NCI-H2029 (cell line): ENCODE measurements at regions not wholly inside any gene's neighbourhood (a gene's known extent, or its start where the extent isn't known, plus 50 kb on each side); places are given as distances from the start of the nearest gene placed in this dataset.

Experiments
- DNase-seq: peaks from one replicate; lab custom pipeline; 2025; lab: John Stamatoyannopoulos, UW

DNA sequence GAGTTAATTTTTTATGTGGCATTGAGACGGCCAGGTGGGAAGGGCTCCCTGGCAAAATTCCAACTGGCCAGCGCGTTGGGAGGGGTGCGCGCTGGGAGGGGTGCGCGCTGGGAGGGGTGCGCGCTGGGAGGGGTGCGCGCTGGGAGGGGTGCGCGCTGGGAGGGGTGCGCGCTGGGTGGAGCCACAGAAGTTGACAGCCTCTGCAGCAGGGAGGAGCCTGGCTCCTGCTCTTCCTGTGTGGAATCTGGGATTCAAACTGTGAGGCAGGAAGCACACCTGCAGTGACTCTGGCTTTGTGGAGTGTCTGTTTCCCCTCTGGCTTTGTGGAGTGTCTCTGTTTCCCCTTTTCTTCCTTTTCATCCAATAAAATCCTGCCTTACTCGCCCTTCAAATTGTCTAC, 147.9 kb upstream of the CBLN2 start:
- peak; percentile 19 for DNase-seq

DNA sequence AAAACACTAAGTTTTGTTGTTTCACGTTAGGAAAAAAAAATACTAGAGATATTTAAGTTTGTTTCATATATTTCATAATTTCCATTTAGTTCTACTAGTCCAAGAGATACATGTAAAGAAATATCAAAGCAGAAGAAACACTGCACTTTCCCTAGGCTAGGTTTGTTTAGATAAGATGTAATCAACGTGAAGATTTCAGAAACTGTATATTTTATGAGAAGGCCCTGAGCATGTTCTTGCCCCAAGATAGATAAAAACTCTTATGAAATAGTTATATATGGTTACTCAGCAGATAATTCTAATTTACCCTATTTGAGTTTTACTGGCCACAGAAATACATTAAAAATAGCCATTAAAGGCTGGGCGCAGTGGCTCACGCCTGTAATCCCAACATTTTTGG, 143.6 kb upstream of the CBLN2 start:
- DNase-seq = no peak

DNA sequence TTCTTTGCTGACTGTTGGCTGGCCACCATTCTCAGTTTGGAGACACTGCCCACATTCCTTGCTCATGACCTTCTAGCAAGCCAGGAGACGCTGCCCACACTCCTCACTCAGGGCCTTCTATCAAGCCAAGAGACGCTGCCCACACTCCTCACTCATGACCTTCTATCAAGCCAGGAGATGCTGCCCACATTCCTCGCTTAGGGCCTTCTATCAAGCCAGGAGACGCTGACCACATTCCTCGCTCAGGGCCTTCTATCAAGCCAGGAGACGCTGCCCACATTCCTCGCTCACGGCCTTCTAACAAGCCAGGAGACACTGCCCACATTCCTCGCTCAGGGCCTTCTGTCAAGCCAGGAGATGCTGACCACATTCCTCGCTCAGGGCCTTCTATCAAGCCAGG, 131.3 kb upstream of the CBLN2 start:
- DNase-seq = no peak

DNA sequence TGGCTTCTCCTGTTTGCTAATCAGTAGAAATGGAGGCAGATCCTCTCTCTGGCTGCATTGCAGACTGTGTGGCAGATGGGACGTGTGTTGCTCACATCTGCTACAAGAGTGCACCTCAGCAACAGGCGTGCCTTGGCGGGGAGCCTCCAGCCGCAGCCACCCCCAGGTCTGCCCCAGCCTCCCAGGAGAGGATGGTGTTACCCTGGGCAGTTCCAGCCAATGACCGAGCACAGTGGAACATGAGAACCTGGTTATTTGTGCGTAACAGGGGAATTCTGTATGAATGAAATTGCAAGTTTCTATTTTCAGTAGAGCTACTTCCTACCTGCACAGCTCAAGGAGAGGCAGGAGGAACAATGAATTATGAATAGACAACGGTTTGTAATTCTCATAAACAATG, 130.6 kb upstream of the CBLN2 start:
- no peak for DNase-seq

DNA sequence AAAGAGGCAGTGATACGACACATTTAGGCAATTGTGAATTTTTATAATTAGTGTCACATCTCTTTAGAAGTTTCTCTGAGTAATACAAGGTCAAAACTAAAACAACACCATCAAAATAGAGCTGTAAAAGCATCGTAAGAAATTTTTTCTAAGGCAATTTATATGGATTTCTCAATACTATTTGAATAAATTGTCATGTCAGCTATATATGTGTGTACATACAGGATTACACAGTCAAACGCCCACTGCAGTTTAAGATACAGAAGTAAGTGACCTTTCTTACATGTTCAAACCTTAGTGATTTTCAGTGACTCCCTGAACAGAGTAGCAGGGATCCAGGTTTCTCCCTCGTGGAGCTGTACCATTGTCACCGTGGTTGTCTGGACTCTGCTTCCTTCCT, 129.1 kb upstream of the CBLN2 start:
- no peak for DNase-seq

DNA sequence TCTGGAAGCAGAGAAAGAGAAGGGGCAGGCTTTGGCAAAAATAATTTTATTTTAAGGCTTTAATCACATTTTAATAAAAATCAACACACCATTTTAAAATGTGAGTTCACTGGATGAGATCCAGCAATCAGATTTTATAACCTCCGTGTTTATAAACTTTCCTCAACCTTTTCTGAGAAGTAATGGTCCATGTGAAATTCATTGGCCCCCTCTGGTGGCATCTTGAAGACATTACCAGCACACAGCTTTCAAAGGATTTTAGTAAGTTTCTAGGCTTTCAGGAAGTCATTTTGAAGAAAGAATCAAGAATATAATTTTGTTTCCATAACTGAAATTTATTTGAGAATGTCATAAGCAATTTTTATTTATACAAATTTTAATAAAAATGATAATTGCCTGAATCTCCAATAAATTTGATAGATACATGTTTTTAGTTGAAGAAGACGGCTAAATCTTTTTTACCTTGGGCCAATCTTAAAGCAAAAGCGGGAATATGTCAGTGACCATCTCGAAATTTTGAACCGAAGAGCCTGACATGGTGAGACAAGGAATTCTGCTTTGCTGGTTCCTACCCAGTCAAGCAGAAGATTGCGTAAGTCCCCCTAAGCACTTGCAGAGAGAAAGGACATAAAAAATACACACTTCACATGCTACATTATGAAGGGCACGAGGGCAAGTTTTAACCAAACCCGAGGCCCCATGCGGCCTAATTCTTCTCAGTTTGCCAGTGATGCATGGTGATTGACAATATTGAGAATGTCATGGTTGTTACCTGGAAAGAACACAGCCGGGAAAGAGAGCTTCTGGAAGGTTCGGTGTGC, 128.4 kb upstream of the CBLN2 start:
- no peak for DNase-seq

DNA sequence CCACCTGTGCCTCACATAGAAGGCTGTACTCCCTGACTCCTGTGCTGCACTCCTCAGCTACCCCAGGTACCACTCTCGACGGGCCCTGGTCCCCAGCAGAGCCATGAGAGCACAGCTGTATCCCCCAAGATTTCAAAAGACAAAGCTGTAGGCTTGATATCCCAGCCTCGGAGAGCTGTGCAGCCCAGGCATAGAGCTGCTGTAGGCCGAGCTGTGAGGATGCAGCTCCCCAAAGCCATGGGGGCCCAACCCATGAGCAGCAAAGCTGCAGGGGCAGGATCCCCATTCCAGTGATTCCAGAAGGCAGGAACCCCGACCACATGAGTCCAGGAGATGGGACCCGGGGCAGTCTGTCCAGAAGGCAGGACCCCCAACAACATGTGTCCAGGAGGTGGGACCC, 123.8 kb upstream of the CBLN2 start:
- no peak for DNase-seq

DNA sequence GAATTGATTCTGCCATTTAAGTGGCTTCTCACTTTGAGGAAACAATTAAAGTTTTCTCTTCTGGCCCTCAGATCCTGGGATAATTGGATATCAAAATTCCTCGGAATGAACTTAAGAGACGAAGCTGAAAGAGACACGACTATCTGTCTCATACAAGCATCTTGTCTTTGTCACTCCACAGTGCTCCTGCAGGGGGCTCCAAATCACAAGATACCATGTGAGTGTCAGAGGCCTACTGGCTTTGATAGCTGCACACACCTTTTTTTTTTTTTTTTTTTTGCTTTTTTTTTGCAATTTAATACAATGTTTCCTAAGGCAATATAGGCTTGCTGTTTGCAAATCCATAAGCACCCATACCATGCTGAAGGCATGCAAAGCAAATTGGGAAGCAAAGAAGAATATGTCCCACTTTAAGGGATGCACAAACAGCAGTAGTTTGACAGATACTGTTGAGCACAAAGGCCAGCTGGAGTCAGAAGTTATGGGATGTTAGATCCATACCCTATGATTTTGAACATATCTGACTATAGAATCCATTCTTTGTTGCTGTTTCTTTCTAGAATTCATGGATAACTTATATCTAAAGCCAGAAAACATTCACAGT, 109.0 kb upstream of the CBLN2 start:
- no peak for DNase-seq

DNA sequence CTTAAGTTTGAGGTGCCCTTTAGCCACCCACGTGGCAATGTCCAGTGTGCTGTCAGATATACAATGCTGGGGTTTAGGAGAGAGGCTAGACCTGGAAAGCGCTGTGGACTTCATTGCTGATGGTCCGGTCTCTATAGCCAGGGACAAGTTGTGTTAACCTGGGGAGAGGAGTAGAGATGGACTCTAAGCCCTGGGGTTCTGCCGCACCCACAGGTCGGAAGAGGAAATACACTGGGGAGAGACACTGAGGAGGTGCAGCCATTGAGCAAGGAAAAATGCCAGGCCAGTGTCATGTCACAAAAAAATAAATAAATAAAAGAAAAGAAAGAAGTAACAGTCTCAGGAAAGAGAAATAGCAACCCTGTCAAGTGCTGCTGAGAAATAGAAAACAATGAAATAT, 106.9 kb upstream of the CBLN2 start:
- no peak for DNase-seq

DNA sequence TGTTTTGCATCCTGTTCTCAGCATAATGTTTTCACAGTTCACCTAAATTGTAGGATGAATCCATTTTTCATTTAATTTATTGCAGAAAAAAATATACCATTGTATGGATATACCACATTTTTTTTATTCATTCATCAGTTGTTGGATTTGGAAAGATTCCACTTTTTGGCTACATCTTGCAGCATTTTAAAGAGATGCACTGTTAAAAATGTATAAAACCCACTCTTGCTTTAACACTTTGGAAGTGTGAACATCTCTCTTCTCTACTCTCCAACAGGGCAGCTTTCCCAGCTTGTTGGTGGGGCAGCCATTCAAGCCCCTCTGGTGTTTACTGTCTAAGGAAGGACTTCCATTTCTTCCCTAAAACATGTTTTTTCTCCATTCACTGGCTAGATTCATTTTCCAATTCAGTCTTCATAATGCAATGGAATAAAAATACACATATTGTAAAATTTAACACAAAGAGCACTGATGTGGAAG, 104.4 kb upstream of the CBLN2 start:
- DNase-seq = no peak

DNA sequence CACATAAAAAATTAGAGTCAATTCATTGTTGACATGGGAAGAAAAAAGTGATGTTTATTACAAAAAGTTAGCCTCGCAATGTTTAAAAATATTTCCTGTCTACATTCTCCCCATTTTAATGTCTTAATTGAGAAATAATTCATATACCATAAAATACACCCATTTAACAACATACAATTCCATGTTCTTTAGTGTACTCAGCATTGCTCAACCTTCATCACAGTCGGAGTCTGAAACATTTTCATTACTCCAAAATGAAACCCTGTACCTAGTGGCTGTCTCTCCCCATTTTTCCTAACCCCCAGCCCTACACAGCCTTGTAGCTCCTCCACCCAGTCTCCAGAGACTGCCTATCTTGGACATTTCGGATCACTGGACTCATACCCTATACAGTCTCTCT, 103.9 kb upstream of the CBLN2 start:
- no peak for DNase-seq

DNA sequence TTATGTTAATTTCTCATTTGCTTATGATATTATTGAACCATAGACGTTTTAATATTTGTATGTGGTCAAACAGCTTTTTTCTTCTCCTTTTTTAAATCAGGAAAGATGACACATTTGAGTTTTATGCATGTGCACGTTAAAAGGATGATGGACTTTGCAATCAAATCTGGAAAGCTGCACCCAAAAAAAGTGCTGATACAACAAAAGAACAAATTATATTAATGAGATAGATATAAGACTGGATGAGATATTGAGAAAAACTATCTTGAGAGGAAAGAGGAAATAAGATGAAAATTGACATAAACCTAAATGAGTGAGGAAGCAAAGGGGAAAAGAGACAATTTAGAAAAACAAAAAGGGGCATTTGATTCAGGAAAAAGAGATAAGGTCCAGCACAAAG, 96.4 kb upstream of the CBLN2 start:
- no peak for DNase-seq

DNA sequence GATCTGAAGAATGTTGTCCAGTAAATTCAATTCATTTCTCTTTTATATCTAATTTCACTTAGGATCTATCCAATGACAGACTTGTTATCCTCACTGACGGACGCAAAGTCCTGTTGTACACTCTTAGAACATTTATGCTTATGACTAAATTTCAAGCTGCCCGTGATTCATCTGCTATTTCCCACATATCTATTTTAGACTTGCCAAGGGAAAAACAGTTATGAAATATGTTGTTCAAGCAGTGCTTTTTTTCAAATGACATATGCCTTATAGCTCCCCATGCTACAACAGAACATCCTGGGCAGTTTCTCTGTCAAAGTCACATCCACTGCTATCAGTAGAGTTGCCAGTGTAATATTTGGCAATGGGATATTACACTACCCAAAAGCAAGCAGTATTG, 94.2 kb upstream of the CBLN2 start:
- DNase-seq = no peak

DNA sequence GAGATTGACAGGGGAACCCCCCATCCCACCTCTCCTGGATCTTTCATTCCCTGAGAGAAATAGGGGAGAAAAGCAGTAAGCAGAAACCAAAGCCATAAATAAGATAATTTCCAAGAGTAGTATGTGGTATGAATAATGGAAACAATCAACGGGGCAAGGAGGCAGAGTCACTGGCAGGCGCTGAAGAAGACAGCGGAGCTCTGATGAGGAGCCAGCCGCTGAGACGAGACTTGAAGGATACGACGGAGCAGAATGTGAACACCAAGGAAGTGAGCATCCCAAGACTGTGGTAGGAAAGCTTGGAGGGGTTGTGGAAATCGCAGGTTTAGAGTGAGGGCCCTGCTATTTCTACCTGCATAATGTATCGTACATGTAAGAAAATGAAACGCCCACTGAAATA, 93.6 kb upstream of the CBLN2 start:
- no peak for DNase-seq

DNA sequence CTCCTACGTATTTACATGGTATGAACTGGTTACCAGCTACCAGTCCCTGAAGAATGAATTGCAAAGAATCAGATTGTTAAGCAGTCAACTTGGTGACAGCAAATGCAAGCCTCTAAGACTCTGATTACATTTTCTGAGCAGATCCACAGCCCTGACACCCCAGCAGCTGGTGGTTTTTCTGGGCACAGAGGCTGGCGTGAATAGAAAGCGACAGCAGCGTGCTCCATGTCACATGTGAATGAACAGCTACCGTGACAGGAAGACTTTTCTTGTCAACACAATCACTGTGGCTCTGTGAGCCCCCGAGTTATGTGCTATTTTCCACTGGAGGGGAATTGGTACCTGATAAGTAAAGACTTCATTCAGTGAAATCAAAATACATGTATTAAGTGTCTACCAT, 93.2 kb upstream of the CBLN2 start:
- no peak for DNase-seq

DNA sequence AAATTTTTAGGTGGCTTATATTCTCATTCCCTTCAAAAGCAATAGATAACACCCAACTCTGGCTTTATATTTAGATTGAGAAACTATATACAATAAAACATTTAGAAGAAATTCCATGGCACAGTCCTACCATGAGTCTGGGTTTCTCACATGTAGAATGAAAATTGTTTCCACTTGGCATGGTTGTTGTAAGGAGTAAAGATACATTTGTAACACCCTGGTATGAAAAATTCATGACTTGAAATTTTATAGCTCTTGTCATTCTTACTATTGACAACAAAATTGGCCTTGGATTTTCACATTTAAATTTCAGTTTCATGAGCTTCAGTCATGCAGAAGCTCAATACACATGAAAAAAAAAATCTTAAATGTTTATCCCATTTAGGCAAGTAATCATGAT, 92.5 kb upstream of the CBLN2 start:
- no peak for DNase-seq

DNA sequence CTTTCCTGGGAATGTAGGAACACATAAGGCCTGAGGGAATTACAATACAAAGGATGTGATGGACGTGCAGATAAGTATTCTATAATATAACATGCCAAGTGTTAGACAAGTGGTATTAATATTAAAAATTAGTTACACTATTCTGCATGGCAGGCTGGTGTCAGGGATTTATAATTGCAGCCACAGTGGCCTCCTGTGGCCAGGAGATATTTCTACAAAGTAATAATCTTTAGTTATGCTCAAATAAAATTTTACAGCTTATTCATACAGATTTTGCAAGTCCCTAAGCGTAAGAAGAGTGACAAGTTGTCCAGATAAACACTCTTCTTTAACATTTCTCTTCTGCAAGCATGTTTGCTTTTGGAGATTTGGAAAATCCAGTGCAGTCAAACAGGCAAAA, 90.4 kb upstream of the CBLN2 start:
- no peak for DNase-seq

DNA sequence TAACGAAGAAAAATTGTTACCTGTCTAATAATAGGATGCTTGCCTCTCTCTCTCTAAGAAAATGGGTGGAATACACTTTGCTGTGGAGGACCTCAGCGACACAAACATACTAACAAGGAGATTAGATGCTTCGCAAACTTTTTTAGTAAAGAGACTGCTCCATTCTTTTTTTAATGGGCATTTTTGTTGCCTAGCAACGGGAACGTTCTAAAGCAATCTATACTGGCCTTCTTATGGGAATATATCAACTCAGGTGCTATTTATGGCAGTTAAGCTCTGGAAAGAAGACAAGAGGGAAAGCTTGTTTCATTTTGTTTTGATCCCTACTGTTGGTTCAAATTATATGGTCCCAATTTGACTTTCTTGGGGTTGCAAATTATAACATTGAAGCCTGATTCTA, 86.8 kb upstream of the CBLN2 start:
- DNase-seq = no peak

DNA sequence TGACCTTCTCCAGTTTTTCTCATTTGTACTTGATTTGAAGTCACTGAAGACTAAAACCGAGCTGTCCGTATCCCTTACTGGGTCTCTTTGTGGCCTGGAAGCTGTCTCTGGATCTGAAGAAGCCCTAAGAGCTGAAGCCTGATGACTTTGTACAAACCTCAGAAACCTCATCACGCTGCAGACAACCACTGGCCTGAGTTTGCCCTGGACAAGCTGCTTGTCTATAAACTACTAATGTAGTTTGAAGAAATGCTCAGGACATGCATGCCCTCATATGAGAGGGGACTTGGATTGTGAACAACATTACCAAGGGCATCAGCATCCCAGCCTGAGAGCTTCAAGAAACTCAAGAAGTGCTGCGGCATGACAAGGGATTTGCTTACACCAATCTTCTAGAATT, 79.3 kb upstream of the CBLN2 start:
- no peak for DNase-seq

DNA sequence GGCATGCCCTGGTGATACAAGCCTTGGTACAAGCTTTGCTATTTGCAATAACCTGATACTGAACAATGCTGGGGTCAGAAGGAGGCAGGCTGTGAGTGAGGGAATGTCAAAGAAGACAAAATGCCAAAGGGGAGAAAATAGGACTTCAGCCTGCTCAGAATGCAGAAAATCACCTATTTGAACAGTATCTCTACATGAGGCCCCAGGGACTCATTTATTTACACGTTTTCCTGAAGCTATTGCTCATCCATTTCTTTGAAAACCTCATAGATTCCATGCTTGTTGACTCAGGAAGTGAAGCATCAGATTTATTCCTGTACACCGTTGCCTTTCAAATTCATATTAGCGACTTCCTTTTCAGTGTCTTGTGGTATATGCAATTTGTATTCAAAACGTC, 69.4 kb upstream of the CBLN2 start:
- no peak for DNase-seq

DNA sequence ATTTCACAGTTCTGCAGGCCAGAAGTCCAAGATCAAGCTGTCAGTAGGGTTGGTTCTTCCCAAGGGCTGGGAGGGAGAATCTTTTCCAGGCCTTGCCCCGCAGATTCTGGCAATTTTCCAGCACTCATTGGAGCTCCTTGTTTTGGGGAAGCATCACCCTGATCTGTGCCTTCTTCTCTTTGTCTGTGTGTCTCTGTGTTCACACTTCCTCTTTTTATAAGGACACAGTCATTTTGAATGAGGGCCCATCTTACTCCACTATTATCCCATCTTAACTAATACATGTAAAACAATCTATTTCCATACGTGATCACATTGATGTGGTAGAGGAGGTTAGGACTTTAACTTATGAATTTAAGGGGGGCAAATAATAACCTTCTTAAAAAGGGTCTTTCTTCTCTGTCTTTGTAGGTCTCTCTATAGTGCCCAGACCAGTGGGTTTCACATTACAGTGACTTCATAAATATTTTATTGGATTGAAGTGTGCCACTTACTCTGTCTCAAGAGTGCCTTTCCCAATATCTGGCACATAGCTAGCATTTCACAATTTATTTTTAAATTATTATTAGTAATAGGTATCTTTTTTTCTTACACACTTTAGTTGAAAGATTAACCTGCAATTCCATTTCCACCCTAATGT, 68.9 kb upstream of the CBLN2 start:
- no peak for DNase-seq

DNA sequence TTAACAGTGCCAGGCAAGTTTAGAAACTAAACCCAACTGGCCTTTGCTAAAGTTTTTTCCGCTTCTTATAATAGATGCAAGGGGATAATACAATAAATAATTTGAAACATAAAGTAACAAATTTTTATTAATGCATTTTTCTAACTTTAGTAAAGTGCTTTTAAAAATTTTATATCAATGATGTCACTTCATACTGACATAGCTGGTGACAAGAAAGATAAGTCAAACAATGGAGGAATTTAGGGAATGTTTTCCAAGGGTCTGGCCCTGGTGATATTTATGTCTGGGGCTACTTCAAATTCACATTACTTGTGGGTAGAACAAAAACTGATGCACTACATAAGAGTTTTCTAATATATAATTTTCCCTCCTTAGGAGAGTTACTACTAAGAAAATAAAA, 61.2 kb upstream of the CBLN2 start:
- no peak for DNase-seq

DNA sequence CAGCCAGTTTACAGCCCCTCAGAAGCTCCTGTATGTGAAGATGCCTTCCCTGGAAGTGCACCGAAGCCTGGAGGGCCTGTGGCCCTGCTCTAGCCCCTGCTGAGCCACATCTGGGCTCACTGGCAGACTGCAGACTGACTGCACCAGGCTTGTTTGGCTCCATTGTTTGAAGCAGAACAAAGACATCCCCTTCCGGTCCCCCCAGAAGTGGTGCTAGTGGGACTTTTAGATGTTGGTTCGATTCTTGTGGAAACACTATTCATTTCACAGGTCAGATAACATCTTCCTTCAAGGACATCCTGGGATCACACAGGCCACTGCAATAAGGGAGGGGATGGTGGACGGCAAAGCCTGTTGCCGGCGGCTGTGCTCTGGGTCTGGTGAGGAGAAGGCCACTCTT, 57.8 kb upstream of the CBLN2 start:
- DNase-seq = no peak

DNA sequence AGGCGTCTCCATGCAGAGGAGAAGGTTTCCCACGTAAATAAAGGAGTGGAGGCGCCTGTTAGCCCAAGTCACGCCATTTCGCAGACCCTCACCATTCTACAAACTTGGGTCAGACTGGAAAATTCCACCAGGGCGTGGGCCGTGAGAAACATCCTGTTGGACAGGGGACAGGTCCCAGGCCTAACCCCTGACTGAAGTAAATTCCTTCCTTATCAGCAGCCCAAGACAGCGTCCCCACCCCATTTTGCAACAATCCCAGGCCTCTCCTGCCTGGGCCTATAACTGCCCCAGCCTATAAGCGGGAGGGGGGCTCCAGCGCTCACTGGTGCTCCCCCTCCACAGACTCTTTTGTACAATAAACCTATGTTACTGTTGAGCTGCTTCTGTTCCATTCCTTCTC, 57.3 kb upstream of the CBLN2 start:
- no peak for DNase-seq
